Activated CD4-positive, alpha-beta T cell treated with anti-CD3 and anti-CD28 coated beads, Interleukin-2, amount 50 U/mL, for 1 hour (primary cell): ENCODE measurements at regions not wholly inside any gene's neighbourhood (a gene's known extent, or its start where the extent isn't known, plus 50 kb on each side); places are given as distances from the start of the nearest gene placed in this dataset.

Source experiments
- DNase-seq: peaks from one replicate; pipeline ENCODE4 v3.0.0-alpha.2; 2020

GRCh38 chr12:130074661-130075406, 87.4 kb upstream of the FZD10 start:
- no peak for DNase-seq

- no peak for DNase-seq
Measured at GRCh38 chr12:130075497-130076076, 86.7 kb upstream of the FZD10 start.

- DNase-seq: no peak
Measured at GRCh38 chr12:130076126-130076525, 86.1 kb upstream of the FZD10 start.

GRCh38 chr12:130076752-130077151, 85.5 kb upstream of the FZD10 start:
- DNase-seq: no peak

- DNase-seq: no peak
Measured at GRCh38 chr12:130078852-130079251, 83.4 kb upstream of the FZD10 start.

GRCh38 chr12:130079279-130079678, 83.0 kb upstream of the FZD10 start:
- DNase-seq: no peak

- DNase-seq: no peak
Measured at GRCh38 chr12:130080205-130080604, 82.1 kb upstream of the FZD10 start.

GRCh38 chr12:130081117-130081805, 81.0 kb upstream of the FZD10 start:
- no peak for DNase-seq

- DNase-seq: no peak
Measured at GRCh38 chr12:130083002-130083401, 79.3 kb upstream of the FZD10 start.

GRCh38 chr12:130083734-130084133, 78.5 kb upstream of the FZD10 start:
- DNase-seq: no peak

GRCh38 chr12:130084359-130084758, 77.9 kb upstream of the FZD10 start:
- no peak for DNase-seq

GRCh38 chr12:130086248-130086647, 76.0 kb upstream of the FZD10 start:
- no peak for DNase-seq

- DNase-seq: no peak
Measured at GRCh38 chr12:130086797-130087196, 75.5 kb upstream of the FZD10 start.

GRCh38 chr12:130087222-130087621, 75.0 kb upstream of the FZD10 start:
- DNase-seq: no peak

- DNase-seq: no peak
Measured at GRCh38 chr12:130088504-130088903, 73.8 kb upstream of the FZD10 start.

- no peak for DNase-seq
Measured at GRCh38 chr12:130090542-130090941, 71.7 kb upstream of the FZD10 start.

GRCh38 chr12:130093380-130093779, 68.9 kb upstream of the FZD10 start:
- DNase-seq: no peak

GRCh38 chr12:130097342-130097741, 64.9 kb upstream of the FZD10 start:
- no peak for DNase-seq

GRCh38 chr12:130097798-130098255, 64.4 kb upstream of the FZD10 start:
- DNase-seq: no peak

GRCh38 chr12:130098301-130099005, 63.8 kb upstream of the FZD10 start:
- DNase-seq: no peak

GRCh38 chr12:130100634-130101362, 61.5 kb upstream of the FZD10 start:
- no peak for DNase-seq

GRCh38 chr12:130101370-130101769, 60.9 kb upstream of the FZD10 start:
- no peak for DNase-seq

GRCh38 chr12:130102266-130102665, 60.0 kb upstream of the FZD10 start:
- DNase-seq: no peak
